GM18861 (cell line): ENCODE measurements at regions not wholly inside any gene's neighbourhood (a gene's known extent, or its start where the extent isn't known, plus 50 kb on each side); places are given as distances from the start of the nearest gene placed in this dataset.
"Not testable (repeated sequence)": the region's sequence is repeated elsewhere in the genome, so short reads cannot be mapped to it uniquely, and the experiment has no call there.

Experiments used
- ATAC-seq: cut with Tn5 transposase; IDR thresholded peaks from one replicate; pipeline ENCODE4 v1.9.1; 2021; ENCODE audit not compliant: unreplicated experiment

- no peak for ATAC-seq
Measured at GRCh38 chr6:78222226-78222625, 569.4 kb downstream of the MEI4 start.

- no peak for ATAC-seq
Measured at GRCh38 chr6:78231002-78231401, 578.2 kb downstream of the MEI4 start.

- no peak for ATAC-seq
Measured at GRCh38 chr6:78243519-78243918, 590.7 kb downstream of the MEI4 start.

GRCh38 chr6:78251931-78252330, 599.1 kb downstream of the MEI4 start:
- ATAC-seq = no peak

- ATAC-seq = peak; percentile 81
Measured at GRCh38 chr6:78253618-78254017, 600.8 kb downstream of the MEI4 start.

GRCh38 chr6:78259935-78260334, 607.1 kb downstream of the MEI4 start:
- ATAC-seq = no peak

- ATAC-seq = not testable (repeated sequence)
Measured at GRCh38 chr6:78260427-78260826, 606.9 kb upstream of the IRAK1BP1 start.

GRCh38 chr6:78268591-78269452, 598.5 kb upstream of the IRAK1BP1 start:
- no peak for ATAC-seq

GRCh38 chr6:78300885-78301284, 566.5 kb upstream of the IRAK1BP1 start:
- no peak for ATAC-seq

GRCh38 chr6:78302411-78302810, 564.9 kb upstream of the IRAK1BP1 start:
- no peak for ATAC-seq

GRCh38 chr6:78308025-78308424, 559.3 kb upstream of the IRAK1BP1 start:
- no peak for ATAC-seq

GRCh38 chr6:78322068-78322845, 545.1 kb upstream of the IRAK1BP1 start:
- no peak for ATAC-seq

- ATAC-seq = no peak
Measured at GRCh38 chr6:78324213-78324612, 543.1 kb upstream of the IRAK1BP1 start.

GRCh38 chr6:78340755-78341154, 526.6 kb upstream of the IRAK1BP1 start:
- no peak for ATAC-seq

GRCh38 chr6:78345882-78346281, 521.5 kb upstream of the IRAK1BP1 start:
- no peak for ATAC-seq

GRCh38 chr6:78347191-78347916, 520.0 kb upstream of the IRAK1BP1 start:
- ATAC-seq = no peak

GRCh38 chr6:78353040-78353439, 514.3 kb upstream of the IRAK1BP1 start:
- no peak for ATAC-seq

- no peak for ATAC-seq
Measured at GRCh38 chr6:78363688-78364087, 503.7 kb upstream of the IRAK1BP1 start.

GRCh38 chr6:78365473-78365872, 501.9 kb upstream of the IRAK1BP1 start:
- ATAC-seq = no peak

- ATAC-seq = no peak
Measured at GRCh38 chr6:78377056-78377455, 490.3 kb upstream of the IRAK1BP1 start.

- no peak for ATAC-seq
Measured at GRCh38 chr6:78379982-78380381, 487.4 kb upstream of the IRAK1BP1 start.
